HG02943 (cell line): ENCODE measurements at regions not wholly inside any gene's neighbourhood (a gene's known extent, or its start where the extent isn't known, plus 50 kb on each side); places are given as distances from the start of the nearest gene placed in this dataset.

Experiments used
- ATAC-seq: cut with Tn5 transposase; IDR thresholded peaks from one replicate; pipeline ENCODE4 v1.9.1; 2021; ENCODE audit warnings: mild to moderate bottlenecking, low read depth, moderate library complexity; ENCODE audit not compliant: unreplicated experiment

DNA sequence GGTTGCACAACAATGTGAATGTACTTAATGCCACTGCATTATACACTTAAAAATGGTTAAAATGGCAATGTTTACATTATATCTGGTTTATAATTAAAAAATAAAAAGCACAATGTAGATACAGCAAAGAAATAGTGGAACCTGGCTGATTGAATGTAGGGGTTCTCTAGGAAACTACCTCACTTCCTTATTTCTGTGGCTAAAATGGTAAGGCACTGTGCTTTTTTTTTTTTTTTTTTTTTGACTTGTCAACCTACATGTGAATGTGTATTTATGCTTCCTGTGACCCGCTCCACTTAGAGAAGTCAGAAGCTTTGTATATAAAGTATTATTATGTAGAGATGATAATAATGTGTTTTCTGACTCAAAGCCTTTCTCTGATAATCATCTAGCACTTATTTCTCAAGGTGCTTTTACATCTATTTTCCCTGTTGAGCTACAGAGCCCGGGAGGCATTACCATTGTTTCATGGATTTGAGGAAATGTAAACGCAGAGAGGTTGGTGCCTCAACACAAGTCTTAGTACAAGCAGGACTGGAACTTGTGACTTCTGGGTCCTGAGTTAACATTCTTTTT is 55.0 kb downstream of the SOX4 start:
- no peak for ATAC-seq

- no peak for ATAC-seq
Observed at GRCh38 chr6:21653323-21653722, 59.8 kb downstream of the SOX4 start.

DNA sequence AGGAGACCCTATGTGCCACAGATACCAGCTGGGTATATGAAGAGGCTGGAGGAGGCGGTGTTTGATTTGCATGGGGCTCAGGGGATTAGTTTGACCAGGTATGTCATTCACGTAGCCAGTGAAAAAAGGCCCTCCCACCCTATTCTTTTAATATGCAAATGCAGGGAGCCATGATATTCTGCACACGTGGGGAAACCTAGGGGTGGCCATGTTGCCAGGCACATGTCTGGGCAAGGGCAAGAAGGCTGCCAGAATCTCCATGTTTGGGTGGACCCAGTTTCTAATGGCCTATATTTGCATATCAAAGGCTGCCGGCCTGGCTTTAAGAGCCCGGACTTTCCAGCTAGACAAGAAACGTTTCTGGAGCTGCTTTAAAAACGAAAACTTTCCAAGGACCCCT is 60.4 kb downstream of the SOX4 start:
- no peak for ATAC-seq

DNA sequence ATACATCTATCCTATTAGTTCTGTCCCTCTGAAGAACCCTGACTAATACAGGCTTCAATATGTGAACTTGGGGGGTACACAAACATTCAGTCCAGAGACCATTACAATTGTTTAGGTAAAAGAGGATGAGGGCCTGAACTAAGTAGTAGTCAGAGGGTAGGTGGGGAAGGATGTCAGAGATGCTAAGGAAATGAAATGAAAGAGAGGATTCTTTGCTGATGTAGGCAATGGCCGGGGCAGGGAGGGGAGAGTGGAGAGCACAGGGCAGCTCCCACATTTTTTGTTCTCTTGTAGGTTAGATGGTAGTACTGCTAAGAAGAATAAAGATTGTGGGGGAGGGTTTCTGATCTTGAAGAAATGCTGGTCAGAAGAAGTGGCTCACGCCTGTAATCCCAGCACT is 60.8 kb downstream of the SOX4 start:
- ATAC-seq: no peak

DNA sequence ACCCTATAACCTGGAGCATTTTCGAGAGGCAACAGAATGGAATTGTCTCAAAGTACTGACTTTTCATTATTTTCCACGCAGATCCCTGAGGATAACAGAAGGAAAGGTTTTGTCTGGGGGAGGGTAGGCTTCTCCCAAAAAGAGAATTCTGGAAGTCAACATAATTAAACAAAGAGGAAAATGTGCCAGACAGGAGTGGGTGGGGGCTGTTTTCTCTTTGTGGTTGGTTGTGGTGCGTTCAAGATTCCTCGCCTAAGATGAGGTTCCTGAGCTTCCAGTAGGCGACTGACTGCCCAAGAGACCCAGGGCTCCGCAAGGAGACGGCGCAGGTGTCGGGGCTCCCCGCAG is 70.4 kb downstream of the SOX4 start:
- ATAC-seq: no peak

DNA sequence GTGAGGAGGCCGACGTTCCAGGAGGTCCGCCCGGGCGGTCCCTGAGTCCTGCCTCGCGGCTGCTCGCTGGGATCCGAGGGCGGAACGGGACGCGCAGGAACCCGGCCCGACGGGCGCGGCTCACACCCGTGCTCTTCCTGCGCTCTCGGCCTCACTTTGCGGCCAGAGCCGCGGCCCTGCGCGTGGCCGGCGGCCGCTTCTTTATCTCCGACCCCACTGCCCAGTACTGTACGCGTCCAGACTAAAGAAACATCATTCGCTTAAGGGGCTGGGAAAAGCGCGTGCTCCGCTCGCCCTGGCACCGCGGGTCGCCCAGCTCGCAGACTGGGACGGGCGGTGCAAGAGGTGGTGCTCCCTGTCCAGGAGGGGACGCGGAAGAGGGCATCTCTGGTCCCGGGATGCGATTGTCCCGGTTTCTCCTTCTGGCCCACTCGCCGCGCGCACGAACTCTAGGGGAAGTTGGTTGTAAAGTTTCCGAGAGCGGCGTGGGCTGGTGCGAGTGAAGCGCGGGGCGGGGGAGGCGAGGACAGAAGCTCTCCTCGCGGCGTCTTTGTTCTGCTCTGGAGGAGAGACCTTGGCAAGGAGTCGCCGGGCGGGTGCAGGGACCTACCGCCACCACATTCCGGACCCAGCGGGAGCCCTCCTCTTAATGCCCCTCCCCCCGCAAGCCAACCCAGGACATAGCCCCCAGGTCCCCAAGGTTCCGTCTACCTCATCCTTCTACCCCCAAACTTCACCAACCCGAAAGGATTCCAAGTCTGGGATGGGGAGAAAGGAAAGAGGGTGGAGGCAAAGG is 71.0 kb downstream of the SOX4 start:
- no peak for ATAC-seq

DNA sequence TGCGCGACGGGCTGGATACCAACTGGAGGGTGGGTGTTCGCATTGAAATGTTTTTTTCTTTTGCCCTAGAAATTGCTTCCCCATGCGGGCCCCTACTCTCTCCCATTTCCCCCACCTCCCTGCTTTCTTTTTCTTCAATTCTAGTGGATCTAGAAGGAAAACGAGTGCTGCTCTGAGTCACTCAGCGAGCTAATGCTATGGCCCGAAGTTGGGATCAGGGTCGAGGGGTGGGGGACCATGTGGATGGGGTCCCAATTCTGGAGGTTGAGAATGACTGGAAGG is 71.5 kb downstream of the SOX4 start:
- no peak for ATAC-seq

DNA sequence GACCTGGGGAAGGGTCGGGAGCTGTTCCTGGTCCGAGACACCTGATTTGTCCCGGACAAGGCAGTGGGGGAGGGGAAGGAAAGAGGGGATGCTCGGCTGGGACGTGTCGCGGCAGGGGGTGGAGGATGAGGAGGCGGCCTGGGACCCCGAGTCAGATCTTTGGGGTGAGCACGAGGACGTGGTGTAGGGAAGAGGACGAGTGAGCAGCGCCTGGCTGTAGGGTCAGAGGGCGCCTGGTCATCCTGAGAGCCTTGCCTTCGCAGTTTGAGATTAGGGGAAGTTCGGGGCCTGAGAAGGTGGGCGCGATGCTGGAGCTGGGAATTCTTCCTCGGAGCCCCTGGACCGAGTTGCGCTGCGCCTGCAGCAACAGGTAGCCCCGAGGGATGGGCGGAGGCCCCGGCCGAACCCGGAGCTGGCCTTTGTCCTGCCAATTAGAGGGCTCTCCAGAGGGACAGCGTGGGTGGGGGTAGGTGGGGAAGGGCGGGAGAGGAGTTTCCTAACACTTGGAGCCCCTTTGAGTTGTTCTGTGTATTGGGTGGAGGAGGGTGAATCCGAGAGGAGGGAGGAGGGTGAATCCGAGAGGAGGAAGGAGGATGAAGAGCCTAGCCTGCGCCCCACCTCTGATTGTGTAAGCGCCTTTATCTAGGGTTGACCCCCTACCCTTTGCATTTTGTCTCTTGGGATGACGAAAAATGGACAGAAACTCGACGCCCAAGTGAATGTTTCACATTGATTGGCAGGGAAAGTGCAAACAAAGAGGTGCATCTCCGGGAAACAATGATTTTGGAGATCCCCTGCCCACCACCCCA is 72.0 kb downstream of the SOX4 start:
- ATAC-seq: no peak

DNA sequence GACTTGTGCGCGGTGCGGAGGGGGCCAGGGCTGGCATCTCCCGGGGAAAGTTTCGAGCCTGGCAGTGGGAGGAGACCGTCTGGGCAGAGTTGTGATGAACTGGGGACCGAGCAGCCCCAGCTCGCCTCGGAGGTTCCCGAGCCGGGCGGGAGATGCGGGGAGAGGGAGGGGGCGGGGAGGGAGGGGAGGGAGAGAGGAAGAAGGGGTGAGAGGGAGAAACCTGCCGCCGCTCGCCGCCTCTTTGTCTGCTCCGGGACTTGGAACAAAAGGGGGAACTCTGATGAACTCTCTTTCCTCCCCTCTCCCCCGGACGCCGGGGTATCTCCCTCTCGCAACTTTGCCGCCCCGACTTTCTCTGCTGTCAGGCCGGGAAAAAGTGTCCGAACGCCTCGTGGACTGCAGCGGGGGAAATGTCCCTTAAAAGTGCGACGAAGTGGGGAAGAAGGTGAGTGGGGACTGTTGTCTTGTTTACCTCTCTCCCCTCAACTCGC is 72.7 kb downstream of the SOX4 start:
- no peak for ATAC-seq

- ATAC-seq: no peak
Observed at GRCh38 chr6:21666853-21667681, 73.5 kb downstream of the SOX4 start.

GRCh38 chr6:21668795-21669194 is 75.2 kb downstream of the SOX4 start:
- ATAC-seq: no peak

DNA sequence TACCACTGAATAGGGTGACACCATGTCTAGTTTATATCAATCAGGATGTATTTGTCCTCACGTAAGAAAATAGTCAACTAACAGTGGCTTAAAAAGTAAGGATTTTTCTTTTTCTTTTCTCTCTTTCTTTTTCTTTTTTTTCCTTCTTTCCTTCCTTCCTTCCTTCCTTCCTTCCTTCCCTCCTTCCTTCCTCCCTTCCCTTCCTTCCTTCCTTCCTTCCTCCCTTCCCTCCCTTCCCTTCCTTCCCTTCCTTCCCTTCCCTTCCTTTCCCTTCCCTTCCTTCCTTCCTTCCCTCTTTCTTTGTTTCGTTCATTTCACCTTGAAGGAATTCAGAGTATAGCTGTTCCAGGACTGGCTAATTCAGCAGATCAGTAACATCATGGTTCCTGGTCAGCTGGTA is 83.2 kb downstream of the SOX4 start:
- no peak for ATAC-seq

DNA sequence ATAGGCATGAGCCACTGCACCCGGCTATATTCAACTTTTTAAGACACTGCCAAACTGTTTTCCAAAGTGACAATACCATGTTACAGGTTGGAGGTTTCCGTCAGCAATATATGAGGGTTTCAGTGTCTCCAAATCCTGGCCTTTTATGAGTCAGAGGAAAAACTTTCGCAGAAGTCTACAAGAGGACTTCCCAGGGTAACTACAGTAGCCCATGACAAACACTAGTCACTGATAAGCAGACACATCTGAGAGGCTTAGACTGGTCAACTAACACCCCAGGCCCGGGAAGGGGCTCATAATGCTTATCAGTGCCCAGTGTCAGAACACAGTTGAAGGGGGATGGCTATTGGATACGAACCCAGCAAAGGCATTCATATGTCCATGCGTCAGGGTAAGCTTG is 85.4 kb downstream of the SOX4 start:
- ATAC-seq: no peak

- no peak for ATAC-seq
Observed at GRCh38 chr6:21679761-21680265, 86.3 kb downstream of the SOX4 start.

DNA sequence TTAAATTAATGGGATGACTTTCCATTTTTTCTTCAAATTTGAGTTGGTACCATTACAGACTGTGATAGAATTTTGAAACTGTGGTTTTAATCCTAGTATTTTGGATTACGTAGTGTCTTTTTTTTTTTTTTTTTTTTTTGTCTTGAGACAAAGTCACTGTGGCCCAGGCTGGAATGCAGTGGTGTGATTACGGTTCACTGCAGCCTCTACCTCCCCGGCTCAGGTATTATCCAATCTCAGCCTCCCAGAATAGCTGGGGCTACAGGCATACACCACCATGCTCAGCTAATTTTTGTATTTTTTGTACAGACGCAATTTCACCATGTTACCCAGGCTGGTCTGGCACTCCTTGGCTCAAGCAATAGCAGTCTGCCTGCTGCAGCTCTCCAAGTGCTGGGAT is 87.1 kb downstream of the SOX4 start:
- no peak for ATAC-seq

GRCh38 chr6:21690489-21690888 is 96.9 kb downstream of the SOX4 start:
- no peak for ATAC-seq

- no peak for ATAC-seq
Observed at GRCh38 chr6:21691685-21692346, 98.3 kb downstream of the SOX4 start.

- no peak for ATAC-seq
Observed at GRCh38 chr6:21692721-21693120, 99.2 kb downstream of the SOX4 start.

DNA sequence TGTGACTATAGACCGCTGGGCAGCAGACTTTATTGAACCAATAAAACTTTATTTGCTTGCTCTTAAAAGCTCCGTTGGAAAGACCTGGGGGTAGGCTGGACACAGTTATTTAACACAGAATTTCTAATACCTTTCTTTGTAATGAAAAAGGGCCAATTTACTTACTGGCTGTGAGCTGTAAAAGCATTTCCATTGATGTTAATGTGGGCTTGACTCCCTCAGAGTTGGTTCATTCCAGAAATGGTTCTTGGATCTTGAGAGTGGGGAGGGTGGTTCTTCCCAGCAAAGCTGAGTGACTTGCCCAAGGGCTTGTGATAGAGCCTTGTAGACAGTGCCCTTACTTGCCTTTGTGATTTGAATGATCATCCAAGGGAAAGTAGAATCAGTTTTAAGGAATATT is 100.6 kb downstream of the SOX4 start:
- no peak for ATAC-seq
